Keratinocyte (primary cell): ENCODE measurements at regions not wholly inside any gene's neighbourhood (a gene's known extent, or its start where the extent isn't known, plus 50 kb on each side); places are given as distances from the start of the nearest gene placed in this dataset.

Experiments used
- DNase-seq: peaks from one replicate; pipeline ENCODE4 v3.0.0-alpha.2; 2011; ENCODE audit warnings: low read depth, missing footprints, low spot score
- FAIRE-seq: peaks from 2 replicates; lab custom pipeline; 2011; peaks lifted over from hg19 to GRCh38; lab: Jason Lieb, UNC
- H2AFZ ChIP-seq: 2 replicates; pipeline ENCODE4 v1.6.0; 2012; ENCODE audit warnings: low read length, control low read depth, inconsistent platforms; ENCODE audit not compliant: control insufficient read depth
- H3K27ac ChIP-seq: 2 replicates; pipeline ENCODE4 v1.5.1; 2011; ENCODE audit warnings: low read length; ENCODE audit not compliant: control insufficient read depth, insufficient read depth
- H3K27me3 ChIP-seq: 3 replicates; pipeline ENCODE4 v1.6.0; 2011; ENCODE audit warnings: low read length; ENCODE audit not compliant: control insufficient read depth, insufficient read depth; ENCODE audit errors: extremely low read depth
- H3K36me3 ChIP-seq, 2 experiments: 2 replicates in 1 of 2; 3 replicates in 1 of 2; pipeline ENCODE4 v1.5.1; 2011; ENCODE audit warnings: low read length in 2 of 2, mild to moderate bottlenecking in 1 of 2; ENCODE audit not compliant: control insufficient read depth in 2 of 2, insufficient read depth in 2 of 2; ENCODE audit errors: extremely low read depth in 1 of 2
- H3K4me1 ChIP-seq: 3 replicates; pipeline ENCODE4 v1.5.1; 2011; ENCODE audit warnings: low read length; ENCODE audit not compliant: control insufficient read depth, insufficient read depth; ENCODE audit errors: extremely low read depth
- H3K4me2 ChIP-seq: 3 replicates; pipeline ENCODE4 v1.6.0; 2011; ENCODE audit warnings: low read depth, low read length; ENCODE audit not compliant: control insufficient read depth, insufficient read depth; ENCODE audit errors: extremely low read depth
- H3K4me3 ChIP-seq, 3 experiments: fragments of 200-600 bp in 1 of 3; sonication (generic) in 1 of 3; 2 replicates in 2 of 3; 3 replicates in 1 of 3; pipeline ENCODE4 v1.5.1; 2011 to 2016; ENCODE audit warnings: low read length in 3 of 3, mild to moderate bottlenecking in 3 of 3, control low read depth in 2 of 3, inconsistent platforms in 1 of 3, low read depth in 1 of 3, mixed read lengths in 1 of 3, mixed run types in 1 of 3, moderate library complexity in 1 of 3; ENCODE audit not compliant: control insufficient read depth in 2 of 3, insufficient read depth in 2 of 3; ENCODE audit errors: extremely low read depth in 1 of 3
- H3K79me2 ChIP-seq: 2 replicates; pipeline ENCODE4 v1.6.0; 2012; ENCODE audit warnings: low read length; ENCODE audit not compliant: control insufficient read depth, insufficient read depth
- H3K9ac ChIP-seq: 3 replicates; pipeline ENCODE4 v1.6.0; 2011; ENCODE audit warnings: low read length; ENCODE audit not compliant: control insufficient read depth, insufficient read depth; ENCODE audit errors: extremely low read depth
- H3K9me1 ChIP-seq: 3 replicates; pipeline ENCODE4 v1.6.0; 2011; ENCODE audit warnings: low read length; ENCODE audit not compliant: control insufficient read depth, insufficient read depth; ENCODE audit errors: extremely low read depth
- H3K9me3 ChIP-seq: 2 replicates; pipeline ENCODE4 v1.5.1; 2012; ENCODE audit warnings: low read depth, low read length; ENCODE audit not compliant: control insufficient read depth
- H4K20me1 ChIP-seq: 3 replicates; pipeline ENCODE4 v1.6.0; 2011; ENCODE audit warnings: low read length; ENCODE audit not compliant: control insufficient read depth, insufficient read depth; ENCODE audit errors: extremely low read depth
- EZH2 ChIP-seq: IDR thresholded peaks from one replicate; pipeline ENCODE4 v1.6.1; 2012; ENCODE audit warnings: inconsistent platforms, mild to moderate bottlenecking, low read length, moderate library complexity
- dilution Hi-C: fragments of 300-500 bp; cut with MboI; formaldehyde crosslinking; loops from one replicate; pipeline ENCODE4 v1.7.0; 2020; ENCODE audit warnings: low sequenced_read_pairs; ENCODE audit not compliant: extremely low pct_ligation_motif_present
- TF ChIP-seq, protein P1 (sequence below), 3 experiments: IDR thresholded peaks in 1 of 3; conservative IDR thresholded peaks in 1 of 3; optimal IDR thresholded peaks in 1 of 3; 2 replicates in 2 of 3; 3 replicates in 1 of 3; pipeline versions ENCODE3 to v1.5.1; 2011; ENCODE audit warnings: low read length in 3 of 3, mild to moderate bottlenecking in 3 of 3, moderate library complexity in 2 of 3, control low read depth in 1 of 3, inconsistent platforms in 1 of 3; ENCODE audit not compliant: insufficient read depth in 2 of 3; ENCODE audit errors: extremely low read depth in 1 of 3

GRCh38 chr14:55900749-55901148, 217.5 kb upstream of the PELI2 start:
- no peak overlapping the region for H3K27ac ChIP-seq
- no peak overlapping the region for H2AFZ ChIP-seq
- H3K9ac ChIP-seq, result no peak overlapping the region
- DNase-seq, result no peak
- H3K36me3 ChIP-seq, result no peaks in the 10 kb centered on the region
- H4K20me1 ChIP-seq, result no peaks in the 10 kb centered on the region
- no peaks in the 10 kb centered on the region for H3K27me3 ChIP-seq
- no peaks in the 10 kb centered on the region for H3K79me2 ChIP-seq
- H3K9me3 ChIP-seq, result no peaks in the 10 kb centered on the region
- no peaks in the 10 kb centered on the region for H3K4me1 ChIP-seq
- dilution Hi-C loops, result no loop called here
- no peak overlapping the region for H3K4me3 ChIP-seq
- no peaks in the 10 kb centered on the region for H3K9me1 ChIP-seq
- no peak for TF ChIP-seq EZH2
- TF ChIP-seq, protein P1, sequence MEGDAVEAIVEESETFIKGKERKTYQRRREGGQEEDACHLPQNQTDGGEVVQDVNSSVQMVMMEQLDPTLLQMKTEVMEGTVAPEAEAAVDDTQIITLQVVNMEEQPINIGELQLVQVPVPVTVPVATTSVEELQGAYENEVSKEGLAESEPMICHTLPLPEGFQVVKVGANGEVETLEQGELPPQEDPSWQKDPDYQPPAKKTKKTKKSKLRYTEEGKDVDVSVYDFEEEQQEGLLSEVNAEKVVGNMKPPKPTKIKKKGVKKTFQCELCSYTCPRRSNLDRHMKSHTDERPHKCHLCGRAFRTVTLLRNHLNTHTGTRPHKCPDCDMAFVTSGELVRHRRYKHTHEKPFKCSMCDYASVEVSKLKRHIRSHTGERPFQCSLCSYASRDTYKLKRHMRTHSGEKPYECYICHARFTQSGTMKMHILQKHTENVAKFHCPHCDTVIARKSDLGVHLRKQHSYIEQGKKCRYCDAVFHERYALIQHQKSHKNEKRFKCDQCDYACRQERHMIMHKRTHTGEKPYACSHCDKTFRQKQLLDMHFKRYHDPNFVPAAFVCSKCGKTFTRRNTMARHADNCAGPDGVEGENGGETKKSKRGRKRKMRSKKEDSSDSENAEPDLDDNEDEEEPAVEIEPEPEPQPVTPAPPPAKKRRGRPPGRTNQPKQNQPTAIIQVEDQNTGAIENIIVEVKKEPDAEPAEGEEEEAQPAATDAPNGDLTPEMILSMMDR (optimal IDR thresholded peaks at IDR 0.05 in 1 of 3, IDR thresholded peaks at IDR 0.05 in 1 of 3, conservative IDR thresholded peaks at IDR 0.05 in 1 of 3; ENCODE audit: extremely low read depth in 1 of 3, insufficient read depth in 2 of 3, low read length in 3 of 3), result no peak
- no peak overlapping the region for H3K4me2 ChIP-seq
- no peak for FAIRE-seq

DNA sequence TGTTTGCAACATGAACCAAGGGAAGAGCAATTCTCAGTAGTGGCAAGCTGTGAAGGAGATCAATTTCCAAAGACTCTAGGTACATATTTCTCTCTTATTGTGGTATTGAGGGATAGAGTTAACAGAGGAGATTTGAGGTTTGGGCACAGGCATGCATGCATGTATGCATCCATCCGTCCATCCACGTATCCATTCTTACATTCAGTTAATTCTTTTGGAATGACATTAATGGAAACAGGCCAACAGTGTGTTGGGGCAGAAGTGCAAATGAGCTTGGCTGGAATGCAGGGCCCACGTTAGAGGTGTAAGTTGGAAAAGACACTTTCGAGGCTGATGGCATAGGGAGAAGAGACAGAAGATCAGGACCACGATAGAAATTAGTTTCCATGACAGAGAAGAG, 216.9 kb upstream of the PELI2 start:
- no peaks in the 10 kb centered on the region for H3K9me3 ChIP-seq
- no peaks in the 10 kb centered on the region for H3K79me2 ChIP-seq
- H3K27ac ChIP-seq, result no peak overlapping the region
- no peaks in the 10 kb centered on the region for H3K9me1 ChIP-seq
- FAIRE-seq (no peak), DNase-seq (no peak)
- no peaks in the 10 kb centered on the region for H3K27me3 ChIP-seq
- no peaks in the 10 kb centered on the region for H4K20me1 ChIP-seq
- H3K9ac ChIP-seq, result no peak overlapping the region
- H3K4me2 ChIP-seq, result no peak overlapping the region
- no peak overlapping the region for H3K4me3 ChIP-seq
- H3K36me3 ChIP-seq, result no peaks in the 10 kb centered on the region
- no peaks in the 10 kb centered on the region for H3K4me1 ChIP-seq
- H2AFZ ChIP-seq, result no peak overlapping the region
- dilution Hi-C loops, result no loop called here
- TF ChIP-seq, protein P1 (optimal IDR thresholded peaks at IDR 0.05 in 1 of 3, IDR thresholded peaks at IDR 0.05 in 1 of 3, conservative IDR thresholded peaks at IDR 0.05 in 1 of 3; ENCODE audit: extremely low read depth in 1 of 3, insufficient read depth in 2 of 3, low read length in 3 of 3), result no peak
- TF ChIP-seq EZH2, result no peak
